HCT116 (cell line): ENCODE measurements at regions not wholly inside any gene's neighbourhood (a gene's known extent, or its start where the extent isn't known, plus 50 kb on each side); places are given as distances from the start of the nearest gene placed in this dataset.

ENCODE experiments used
- ATAC-seq: fragments of 200-7000 bp; cut with Tn5 transposase; 2 replicates; pipeline ENCODE4 v1.9.1; 2020; ENCODE audit warnings: mild to moderate bottlenecking, moderate library complexity
- BruUV-seq: library from RNA; stranded (reverse); fragments of 400-500 nt; replicated peaks from 2 replicates; lab custom pipeline; 2021; lab: Mats Ljungman, UMichigan
- CTCF ChIA-PET: fragments of 300-600 bp; sonication (Branson Sonifier 250); formaldehyde crosslinking; loops from one replicate; lab custom pipeline; 2021; ENCODE audit warnings: antibody characterized with exemption; lab: Charles Lee
- POLR2A ChIA-PET: fragments of 300-600, 350-600 bp; sonication (Branson Sonifier 250); formaldehyde crosslinking; loops from one replicate; lab custom pipeline; 2021; ENCODE audit warnings: antibody characterized with exemption; lab: Charles Lee
- RAD21 ChIA-PET, 2 experiments: fragments of 300-600 bp; sonication (Branson Sonifier 250); formaldehyde crosslinking; loops; one replicate each; lab custom pipeline; 2023; ENCODE audit warnings: low total read pairs in 2 of 2; ENCODE audit not compliant: uncharacterized antibody in 2 of 2, unreplicated experiment in 2 of 2, low non-redundant PET in 1 of 2; lab: Charles Lee
- DNase-seq: peaks from one replicate; pipeline ENCODE4 v3.0.0-alpha.2; 2010; ENCODE audit warnings: low read depth, low spot score
- H2AFZ ChIP-seq: fragments of 200-600 bp; shearing (Covaris generic), sonication (generic); 2 replicates; pipeline ENCODE4 v1.6.1; 2017; ENCODE audit warnings: low read depth, mixed run types, mixed read lengths, antibody characterized with exemption, low read length; ENCODE audit not compliant: poor library complexity, severe bottlenecking
- H3K27ac ChIP-seq: 2 replicates; pipeline ENCODE4 v1.5.1; 2012; ENCODE audit warnings: low read depth, low read length
- H3K27me3 ChIP-seq: fragments of 200-600 bp; sonication (generic); 2 replicates; pipeline ENCODE4 v1.6.1; 2016; ENCODE audit warnings: mixed run types, low read length, mixed read lengths; ENCODE audit not compliant: insufficient read depth
- H3K36me3 ChIP-seq, 2 experiments: fragments of 200-500 bp in 1 of 2; fragments of 200-600 bp in 1 of 2; sonication (Bioruptor generic) in 1 of 2; sonication (generic) in 1 of 2; 2 replicates each; pipeline versions ENCODE4 v1.5.1 to v1.6.1; 2014 to 2016; ENCODE audit warnings: low read length in 2 of 2, inconsistent platforms in 1 of 2, mixed read lengths in 1 of 2, mixed run types in 1 of 2; ENCODE audit not compliant: insufficient read depth in 2 of 2, control insufficient read depth in 1 of 2
- H3K4me1 ChIP-seq, 2 experiments: fragments of 200-600 bp in 1 of 2; sonication (generic) in 1 of 2; 2 replicates each; pipeline versions ENCODE4 v1.5.1 to v1.6.1; 2012 to 2017; ENCODE audit warnings: low read length in 2 of 2, inconsistent platforms in 1 of 2, mild to moderate bottlenecking in 1 of 2, mixed read lengths in 1 of 2, mixed run types in 1 of 2, moderate library complexity in 1 of 2; ENCODE audit not compliant: insufficient read depth in 2 of 2, control insufficient read depth in 1 of 2
- H3K4me2 ChIP-seq: fragments of 200-600 bp; sonication (generic); 2 replicates; pipeline ENCODE4 v1.6.1; 2017; ENCODE audit warnings: mixed run types, low read length, mixed read lengths
- H3K4me3 ChIP-seq, 2 experiments: fragments of 200-600 bp in 1 of 2; sonication (generic) in 1 of 2; replicated peaks in 1 of 2; 2 replicates each; pipeline ENCODE4 v1.5.1; 2011 to 2016; ENCODE audit warnings: low read length in 2 of 2, control low read depth in 1 of 2, low read depth in 1 of 2, mild to moderate bottlenecking in 1 of 2, mixed read lengths in 1 of 2, mixed run types in 1 of 2
- H3K79me2 ChIP-seq: fragments of 200-600 bp; sonication (generic); 2 replicates; pipeline ENCODE4 v1.6.1; 2017; ENCODE audit warnings: mild to moderate bottlenecking, mixed run types, low read length, moderate library complexity, mixed read lengths; ENCODE audit not compliant: insufficient read depth
- H3K9ac ChIP-seq: fragments of 200-600 bp; sonication (generic); 2 replicates; pipeline ENCODE4 v1.6.1; 2016; ENCODE audit warnings: low read length, mixed read lengths
- H3K9me2 ChIP-seq: fragments of 200-600 bp; sonication (generic), shearing (Covaris generic); 2 replicates; pipeline ENCODE4 v1.6.1; 2017; ENCODE audit warnings: mixed run types, mild to moderate bottlenecking, moderate library complexity; ENCODE audit not compliant: insufficient read depth
- H3K9me3 ChIP-seq, 2 experiments: fragments of 200-500 bp in 1 of 2; fragments of 200-600 bp in 1 of 2; sonication (Bioruptor generic) in 1 of 2; sonication (generic) in 1 of 2; 2 replicates each; pipeline ENCODE4 v1.6.1; 2014 to 2017; ENCODE audit warnings: low read length in 2 of 2, mixed read lengths in 2 of 2, inconsistent platforms in 1 of 2, low read depth in 1 of 2, mild to moderate bottlenecking in 1 of 2, mixed run types in 1 of 2, moderate library complexity in 1 of 2; ENCODE audit not compliant: control insufficient read depth in 1 of 2, insufficient read depth in 1 of 2
- H4K20me1 ChIP-seq: fragments of 200-600 bp; sonication (generic), shearing (Covaris generic); 2 replicates; pipeline ENCODE4 v1.6.1; 2017; ENCODE audit warnings: mixed run types, mild to moderate bottlenecking, moderate library complexity; ENCODE audit not compliant: insufficient read depth
- CBX3 ChIP-seq: IDR thresholded peaks from 2 replicates; pipeline ENCODE4 v1.6.1; 2012; ENCODE audit warnings: low read depth
- CEBPB ChIP-seq: IDR thresholded peaks from 2 replicates; pipeline ENCODE4 v1.6.1; 2012; ENCODE audit warnings: low read depth
- EGR1 ChIP-seq: IDR thresholded peaks from 2 replicates; pipeline ENCODE4 v1.6.1; 2012; ENCODE audit warnings: low read depth
- ELF1 ChIP-seq: IDR thresholded peaks from 2 replicates; pipeline ENCODE4 v1.6.1; 2012; ENCODE audit warnings: low read depth, borderline replicate concordance
- EZH2 ChIP-seq: fragments of 200-600 bp; sonication (generic); IDR thresholded peaks from 2 replicates; pipeline ENCODE4 v1.6.1; 2017; ENCODE audit warnings: antibody characterized with exemption, mixed run types
- EZH2phosphoT487 ChIP-seq: fragments of 200-600 bp; IDR thresholded peaks from 2 replicates; pipeline ENCODE4 v1.6.1; 2018; ENCODE audit warnings: antibody characterized with exemption, borderline replicate concordance
- FOSL1 ChIP-seq: IDR thresholded peaks from 2 replicates; pipeline ENCODE4 v1.6.1; 2012; ENCODE audit warnings: low read depth
- POLR2A ChIP-seq: IDR thresholded peaks from 2 replicates; pipeline ENCODE4 v1.7.0; 2011; ENCODE audit warnings: borderline replicate concordance; ENCODE audit not compliant: insufficient read depth, insufficient read length; ENCODE audit errors: extremely low read depth
- POLR2AphosphoS5 ChIP-seq: IDR thresholded peaks from 2 replicates; pipeline ENCODE4 v1.6.1; 2011; ENCODE audit warnings: mild to moderate bottlenecking, low read depth, low read length, moderate library complexity
- REST ChIP-seq: IDR thresholded peaks from 2 replicates; pipeline ENCODE4 v1.6.1; 2012; ENCODE audit warnings: low read depth
- SIN3A ChIP-seq: IDR thresholded peaks from 2 replicates; pipeline ENCODE4 v1.6.1; 2012; ENCODE audit warnings: low read depth
- SP1 ChIP-seq: IDR thresholded peaks from 2 replicates; pipeline ENCODE4 v1.6.1; 2012; ENCODE audit warnings: low read depth
- ZFX ChIP-seq: fragments of 450-650 bp; IDR thresholded peaks from 2 replicates; pipeline ENCODE4 v1.6.1; 2017
- ZNF274 ChIP-seq: fragments of 200-500 bp; sonication (Bioruptor generic); IDR thresholded peaks from 2 replicates; pipeline ENCODE4 v1.6.1; 2014; ENCODE audit warnings: mild to moderate bottlenecking, low read depth, low read length, inconsistent platforms
- intact Hi-C: fragments of 100-400 bp; cut with micrococcal nuclease; formaldehyde crosslinking; loops from 2 replicates; pipeline ENCODE4 v1.10.0; 2022
- TF ChIP-seq, protein P1 (sequence below): IDR thresholded peaks from 2 replicates; pipeline ENCODE4 v1.6.1; 2012

GRCh38 chr20:39658662-39659409, 696.7 kb downstream of the DHX35 start:
- H3K9me2 ChIP-seq = no peaks in the 10 kb centered on the region
- ChIA-PET CTCF (no interaction called here), POLR2A (no interaction called here), RAD21 (no interaction called here)
- no TSS peak for BruUV-seq
- DNase-seq = no peak
- no peak overlapping the region for H3K27ac ChIP-seq
- H3K36me3 ChIP-seq = no peaks in the 10 kb centered on the region
- no peak overlapping the region for H3K9ac ChIP-seq
- H3K4me2 ChIP-seq = no peak overlapping the region
- intact Hi-C loops = no loop called here
- ATAC-seq = no peak
- H4K20me1 ChIP-seq = no peaks in the 10 kb centered on the region
- TF ChIP-seq EZH2phosphoT487 (no peak), EGR1 (no peak), POLR2AphosphoS5 (no peak), POLR2A (no peak), REST (no peak), EZH2 (no peak), ZFX (no peak), CBX3 (no peak), CEBPB (no peak), ZNF274 (no peak), SP1 (no peak), ELF1 (no peak), FOSL1 (no peak), SIN3A (no peak)
- TF ChIP-seq, protein P1, sequence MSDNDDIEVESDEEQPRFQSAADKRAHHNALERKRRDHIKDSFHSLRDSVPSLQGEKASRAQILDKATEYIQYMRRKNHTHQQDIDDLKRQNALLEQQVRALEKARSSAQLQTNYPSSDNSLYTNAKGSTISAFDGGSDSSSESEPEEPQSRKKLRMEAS = no peak
- no peaks in the 10 kb centered on the region for H3K27me3 ChIP-seq
- no peaks in the 10 kb centered on the region for H3K4me1 ChIP-seq
- H2AFZ ChIP-seq = no peak overlapping the region
- no peaks in the 10 kb centered on the region for H3K79me2 ChIP-seq
- H3K9me3 ChIP-seq = peaks cover 0 to 5% of the 10 kb centered on the region in 2 experiments; a peak in 2 of 4 replicates
- H3K4me3 ChIP-seq = no peak overlapping the region
